GM18870 (cell line): ENCODE measurements at regions not wholly inside any gene's neighbourhood (a gene's known extent, or its start where the extent isn't known, plus 50 kb on each side); places are given as distances from the start of the nearest gene placed in this dataset.

ENCODE experiments used
- ATAC-seq: cut with Tn5 transposase; IDR thresholded peaks from one replicate; pipeline ENCODE4 v1.9.1; 2021; ENCODE audit warnings: moderate library complexity; ENCODE audit not compliant: unreplicated experiment

- no peak for ATAC-seq
These were observed 560.4 kb upstream of the DPPA4 start for GRCh38 chr3:109897734-109898133.

- ATAC-seq, result no peak
These were observed 562.6 kb upstream of the DPPA4 start for GRCh38 chr3:109899925-109900324.

DNA sequence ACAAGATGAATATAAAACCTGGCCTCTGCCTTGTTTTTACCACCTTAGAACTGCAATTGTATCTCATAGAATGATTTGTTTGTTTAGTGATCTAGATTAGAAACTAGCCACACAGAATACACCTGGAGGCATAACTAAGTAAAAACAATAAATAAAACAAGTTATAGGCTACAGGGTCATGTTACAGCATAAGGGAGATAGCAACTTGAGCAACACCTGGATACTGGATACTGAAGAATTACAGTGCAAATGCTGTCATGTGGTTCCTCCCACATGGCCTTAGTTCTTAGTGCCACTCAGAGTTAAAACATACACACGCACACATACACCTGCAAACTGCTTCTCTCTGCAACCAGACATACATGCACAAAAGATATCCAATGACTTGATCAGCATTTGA, 563.4 kb upstream of the DPPA4 start:
- ATAC-seq, result no peak

DNA sequence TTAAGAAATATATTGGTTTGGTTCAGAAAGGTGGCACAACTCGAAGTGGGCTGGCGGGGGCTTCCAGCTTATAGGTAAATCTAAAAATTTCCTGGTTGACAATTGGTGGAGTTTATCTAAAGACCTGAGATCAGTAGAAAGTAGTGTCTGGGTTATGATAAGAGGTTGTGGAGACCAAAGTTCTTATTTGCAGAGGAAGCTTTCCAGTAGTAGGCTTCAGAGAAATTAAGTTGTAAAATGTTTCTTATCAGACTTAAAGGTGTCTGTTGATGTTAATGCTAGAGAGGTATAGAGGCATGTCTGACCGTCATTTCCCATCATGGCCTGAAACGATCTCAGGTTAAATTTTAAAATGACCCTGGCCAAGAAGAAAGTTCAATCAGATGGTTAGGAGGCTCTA, 565.2 kb upstream of the DPPA4 start:
- no peak for ATAC-seq

DNA sequence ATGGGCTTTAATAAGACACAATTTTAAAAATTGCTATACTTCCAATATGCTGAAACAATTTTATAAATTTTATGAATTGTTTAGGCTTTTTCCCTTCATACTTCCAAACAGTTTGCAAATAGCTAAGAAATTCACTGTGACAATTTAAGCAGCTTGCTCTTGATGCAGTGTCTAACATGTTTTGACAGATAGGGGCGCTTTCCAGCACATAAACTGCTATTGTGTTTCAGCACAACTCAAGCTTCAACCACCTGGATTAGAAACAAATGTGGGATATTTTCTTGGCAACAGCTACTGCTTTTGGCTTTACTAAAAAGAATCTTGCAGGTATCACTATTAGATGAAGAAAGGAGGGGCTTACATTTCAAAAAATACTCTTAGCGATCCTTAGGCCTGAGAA, 565.8 kb upstream of the DPPA4 start:
- no peak for ATAC-seq

DNA sequence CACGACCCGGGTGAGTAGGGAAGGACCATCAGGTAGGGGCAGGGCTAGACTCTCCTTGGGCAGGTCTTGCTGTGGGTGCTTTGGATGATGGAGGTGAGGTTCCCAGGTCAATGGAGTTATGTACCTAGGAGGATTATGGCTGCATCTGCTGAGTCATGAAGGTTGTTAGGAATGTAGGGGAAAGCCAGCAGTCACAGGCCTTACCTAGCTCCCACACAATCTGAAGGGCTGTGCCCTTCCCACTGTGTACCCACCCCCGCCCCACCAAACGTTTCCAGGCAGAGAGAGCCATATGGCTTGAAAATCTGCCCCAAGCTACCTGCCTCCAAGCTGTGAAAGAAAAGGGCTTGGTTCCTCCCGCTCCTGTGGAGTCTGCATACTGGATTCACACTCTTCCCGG, 573.4 kb upstream of the DPPA4 start:
- ATAC-seq, result no peak

DNA sequence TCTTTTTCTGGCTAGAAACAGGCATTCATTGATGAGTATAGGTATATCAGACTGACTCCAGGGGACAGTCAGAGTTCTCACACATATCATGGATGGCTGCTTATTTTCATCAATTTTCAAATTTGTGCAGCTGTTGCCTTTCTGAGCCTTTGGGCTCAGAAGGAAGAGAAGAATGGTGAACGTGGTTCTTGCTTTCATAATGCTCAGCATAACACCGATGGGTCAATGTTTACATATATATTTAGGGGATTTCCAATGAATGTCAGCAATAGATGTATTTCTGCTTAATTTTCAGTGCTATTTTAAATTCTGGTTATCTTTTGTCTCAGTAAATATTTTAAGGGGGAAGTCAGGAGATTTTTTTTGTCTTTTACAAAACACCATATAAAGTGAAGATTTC, 581.4 kb upstream of the DPPA4 start:
- no peak for ATAC-seq

DNA sequence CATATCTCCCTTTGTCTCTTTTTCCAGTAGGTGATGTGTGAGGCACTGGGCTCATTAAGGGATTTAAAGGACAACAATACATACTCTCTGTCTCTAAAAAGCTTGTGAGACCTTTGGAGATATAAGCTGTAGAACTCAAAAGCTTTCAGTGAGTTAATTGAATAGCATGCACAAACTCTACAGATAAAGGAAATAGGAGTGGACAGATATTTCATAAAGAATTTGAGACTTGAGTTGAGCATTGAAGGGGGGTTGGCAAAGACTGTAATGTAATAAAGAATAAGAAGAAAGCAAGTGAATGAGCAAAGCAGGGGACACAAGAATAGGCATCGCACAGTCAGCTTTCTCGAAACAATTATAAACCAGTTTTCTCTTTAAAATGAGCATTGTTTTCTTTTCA, 583.4 kb upstream of the DPPA4 start:
- no peak for ATAC-seq

DNA sequence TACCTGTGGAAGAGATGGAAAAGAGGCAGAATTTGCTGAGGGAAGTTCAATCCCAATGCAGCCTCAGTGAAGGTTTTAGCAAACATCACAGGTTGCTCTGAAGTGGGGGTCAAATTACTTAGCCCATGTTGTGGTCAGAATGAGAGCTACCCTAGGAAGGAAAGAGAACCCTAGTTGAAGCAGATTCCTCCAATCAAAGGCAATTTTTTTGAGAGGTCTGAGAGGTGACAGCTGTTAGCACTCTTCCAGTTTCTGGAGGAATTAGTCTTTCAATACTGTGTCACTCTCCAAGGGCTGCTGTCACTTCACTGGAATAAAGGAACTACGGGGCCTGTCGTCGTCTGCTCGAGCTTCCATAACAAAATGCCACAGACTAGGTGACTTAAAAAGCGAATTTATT, 584.2 kb upstream of the DPPA4 start:
- no peak for ATAC-seq

GRCh38 chr3:109922856-109923255, 585.5 kb upstream of the DPPA4 start:
- no peak for ATAC-seq

GRCh38 chr3:109923431-109923830, 586.1 kb upstream of the DPPA4 start:
- no peak for ATAC-seq

GRCh38 chr3:109924196-109924595, 586.9 kb upstream of the DPPA4 start:
- no peak for ATAC-seq

DNA sequence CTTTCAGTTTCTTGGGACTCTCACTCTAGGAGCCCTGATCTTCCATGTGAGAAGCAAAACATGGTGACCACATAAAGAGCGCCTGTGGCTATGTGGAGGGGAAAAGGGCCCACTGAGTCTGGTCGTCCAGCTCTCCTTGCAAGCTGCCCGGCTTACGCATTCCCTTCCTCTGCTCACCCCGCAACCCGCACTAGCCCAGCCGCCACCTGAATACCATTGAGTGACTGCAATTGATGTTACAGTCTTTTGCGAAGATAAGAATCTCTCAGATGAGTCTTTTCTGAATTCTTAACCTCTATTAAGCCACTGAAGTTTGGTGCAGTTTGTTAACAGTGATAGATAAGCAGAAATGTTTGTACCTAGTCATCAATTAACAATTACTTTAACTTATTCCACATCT, 589.0 kb upstream of the DPPA4 start:
- ATAC-seq, result no peak

GRCh38 chr3:109927161-109927560, 589.8 kb upstream of the DPPA4 start:
- ATAC-seq, result peak; percentile 80

- ATAC-seq, result no peak
These were observed 590.4 kb upstream of the DPPA4 start for GRCh38 chr3:109927726-109928125.

DNA sequence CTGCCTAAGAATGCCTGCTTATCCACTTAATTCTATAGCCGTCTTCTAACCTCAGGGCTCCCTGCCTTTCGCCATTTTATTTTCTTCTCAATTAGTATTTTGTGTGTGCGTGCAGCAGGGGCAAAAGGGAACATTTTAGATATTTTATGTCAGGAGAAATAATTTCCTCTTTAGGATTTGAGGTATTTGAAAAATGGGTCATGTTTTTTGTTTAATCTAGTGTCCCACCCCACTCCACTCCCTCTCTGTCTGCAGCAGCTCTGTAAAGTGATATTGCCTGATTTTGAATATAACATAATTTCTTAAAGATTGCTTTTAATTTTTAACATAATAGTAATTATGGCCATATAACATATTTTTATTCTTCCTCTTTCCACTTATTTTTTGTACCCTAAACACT, 593.2 kb upstream of the DPPA4 start:
- ATAC-seq, result no peak

GRCh38 chr3:109933576-109933975, 596.2 kb upstream of the DPPA4 start:
- no peak for ATAC-seq

DNA sequence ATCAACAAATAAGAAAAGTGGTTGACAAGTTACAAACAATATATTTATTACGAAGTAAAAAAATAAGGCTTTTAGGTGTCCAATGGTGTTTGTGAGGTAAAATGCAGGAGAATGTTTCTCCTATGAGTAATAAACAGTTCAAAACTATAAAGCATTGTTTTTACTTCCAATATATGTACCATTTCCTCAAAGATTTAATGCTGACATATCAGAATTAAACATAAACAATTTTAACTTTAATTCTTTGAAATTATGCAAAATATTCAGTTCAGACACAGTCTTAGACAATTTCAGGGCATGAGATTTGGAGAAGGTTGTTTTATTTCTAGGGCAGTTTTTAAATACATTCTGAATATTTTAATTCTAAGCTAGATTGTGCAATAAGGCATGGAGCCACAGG, 602.5 kb upstream of the DPPA4 start:
- no peak for ATAC-seq

DNA sequence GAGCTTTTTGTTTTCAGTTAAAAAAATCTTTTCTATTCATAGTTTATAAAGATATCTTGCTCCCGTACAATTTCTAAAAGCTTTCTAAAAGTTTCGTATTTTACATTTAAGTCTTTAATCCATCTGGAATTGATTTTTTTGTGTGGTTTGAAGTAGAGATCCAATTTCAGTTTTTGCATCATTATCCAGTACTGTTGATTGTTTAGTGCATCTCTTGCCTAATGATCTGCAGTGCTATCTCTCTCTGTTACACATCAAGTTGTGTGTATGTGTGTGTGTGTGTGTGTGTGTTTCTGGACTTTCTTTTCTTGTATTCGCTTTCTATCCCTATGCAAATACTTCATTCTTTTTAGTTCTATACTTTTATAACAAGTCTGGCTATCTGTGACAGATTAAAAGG, 605.8 kb upstream of the DPPA4 start:
- ATAC-seq, result no peak

- ATAC-seq, result no peak
These were observed 607.5 kb upstream of the DPPA4 start for GRCh38 chr3:109944836-109945235.

DNA sequence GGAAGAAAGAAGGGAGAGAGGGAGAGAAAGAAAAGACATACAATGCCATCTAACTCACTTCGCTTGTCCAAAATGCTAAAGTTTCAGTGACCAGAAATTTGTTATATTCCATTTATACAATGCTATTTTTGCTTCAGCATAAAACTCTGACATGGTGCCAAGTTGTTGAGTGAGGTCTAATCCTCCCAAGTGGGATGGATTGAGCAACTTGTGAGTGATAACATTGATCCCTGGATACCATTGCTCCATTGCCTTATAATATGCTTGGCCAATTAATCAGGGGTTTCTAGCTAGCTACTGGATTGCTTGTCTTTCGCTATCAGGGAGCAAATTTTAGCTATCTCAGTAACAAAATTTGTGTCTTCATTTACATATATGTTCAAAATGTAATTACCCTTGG, 615.6 kb upstream of the DPPA4 start:
- no peak for ATAC-seq

DNA sequence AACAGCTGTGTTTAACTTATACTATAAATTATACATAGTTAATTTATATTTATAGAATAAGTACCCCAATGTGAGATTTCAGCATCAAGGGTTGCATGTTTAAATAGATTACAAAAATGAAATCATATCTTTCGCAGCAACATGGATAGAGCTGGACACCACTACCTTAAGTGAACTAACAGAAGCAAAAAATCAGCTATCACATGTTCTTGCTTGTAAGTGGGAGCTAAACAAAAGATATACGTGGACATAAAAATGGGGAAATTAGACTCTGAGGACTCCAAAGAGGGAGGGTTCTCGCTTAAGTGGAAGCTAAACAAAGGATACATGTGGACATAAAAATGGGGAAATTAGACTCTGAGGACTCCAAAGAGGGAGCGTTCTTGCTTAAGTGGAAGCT, 626.5 kb upstream of the DPPA4 start:
- no peak for ATAC-seq

DNA sequence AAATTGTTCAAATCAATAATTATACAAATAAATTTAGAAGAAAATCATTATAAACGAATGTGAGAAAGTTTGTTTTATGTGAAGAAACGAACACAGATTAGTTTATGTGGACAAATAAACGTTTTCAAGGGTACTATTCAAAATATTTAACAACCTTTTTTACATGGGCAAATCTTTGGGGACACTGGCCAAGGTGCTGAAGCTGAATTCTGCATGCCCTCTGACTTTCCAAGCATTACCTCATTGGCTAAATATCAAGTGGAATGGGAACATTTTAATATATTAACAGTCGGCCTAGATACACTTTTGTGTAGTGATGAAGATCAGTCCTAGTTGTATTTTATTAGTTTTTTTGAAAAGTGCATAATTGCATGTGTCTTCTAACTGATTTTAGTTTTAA, 636.4 kb upstream of the DPPA4 start:
- no peak for ATAC-seq

DNA sequence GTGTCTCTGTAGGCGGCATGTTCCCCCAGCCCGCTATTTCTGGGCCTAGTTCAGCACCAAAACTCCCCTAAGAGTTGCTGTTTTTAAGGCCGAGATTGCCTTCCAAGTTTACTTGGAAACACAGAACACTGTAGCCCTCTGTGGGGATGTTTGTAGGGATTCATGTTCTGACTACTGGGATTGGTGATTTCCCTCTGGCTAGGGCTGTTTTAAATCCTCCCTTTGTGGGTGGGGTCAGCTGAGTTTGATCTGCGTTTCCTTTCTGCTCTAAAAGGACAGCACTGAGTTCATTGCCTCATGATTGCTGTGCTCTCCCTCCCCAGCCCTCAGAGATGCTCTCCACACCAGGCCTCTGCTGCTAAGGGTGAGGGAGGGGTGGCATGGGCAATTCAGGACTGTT, 640.6 kb upstream of the DPPA4 start:
- ATAC-seq, result no peak
